Liver (tissue), 8 donors: ENCODE measurements at regions not wholly inside any gene's neighbourhood (a gene's known extent, or its start where the extent isn't known, plus 50 kb on each side); places are given as distances from the start of the nearest gene placed in this dataset.

Experiments used
- DNase-seq: peaks from one replicate; pipeline ENCODE4 v3.0.0-alpha.2; 2017; ENCODE audit warnings: low spot score
- H3K27ac ChIP-seq, 2 donors: one replicate each; pipeline ENCODE4 v1.7.0; 2013; ENCODE audit warnings: inconsistent platforms in 2 of 2, low read length in 2 of 2, control low read depth in 1 of 2, low read depth in 1 of 2, mild to moderate bottlenecking in 1 of 2
- H3K27me3 ChIP-seq, 4 donors: one replicate each; pipeline versions ENCODE4 v1.6.1 to v1.7.0; 2013; ENCODE audit warnings: low read length in 3 of 4, inconsistent platforms in 1 of 4, mild to moderate bottlenecking in 1 of 4, moderate library complexity in 1 of 4; ENCODE audit not compliant: control insufficient read depth in 4 of 4, insufficient read depth in 4 of 4
- H3K36me3 ChIP-seq, 4 donors: one replicate each; pipeline versions ENCODE4 v1.6.1 to v1.7.0; 2013; ENCODE audit warnings: low read length in 3 of 4, mild to moderate bottlenecking in 3 of 4, low read depth in 1 of 4, moderate library complexity in 1 of 4; ENCODE audit not compliant: control insufficient read depth in 4 of 4, insufficient read depth in 3 of 4
- H3K4me1 ChIP-seq, 4 donors: one replicate each; pipeline versions ENCODE4 v1.6.1 to v1.7.0; 2013; ENCODE audit warnings: low read length in 3 of 4, mild to moderate bottlenecking in 3 of 4, moderate library complexity in 1 of 4; ENCODE audit not compliant: control insufficient read depth in 4 of 4, insufficient read depth in 4 of 4
- H3K4me3 ChIP-seq, 3 donors: one replicate each; pipeline versions ENCODE4 v1.6.1 to v1.7.0; 2013; ENCODE audit warnings: low read length in 3 of 3, control low read depth in 1 of 3, low read depth in 1 of 3, mild to moderate bottlenecking in 1 of 3
- H3K9ac ChIP-seq, 2 donors: one replicate each; pipeline ENCODE4 v1.7.0; 2013; ENCODE audit warnings: low read length in 2 of 2, mild to moderate bottlenecking in 2 of 2, moderate library complexity in 2 of 2, control low read depth in 1 of 2, low read depth in 1 of 2
- H3K9me3 ChIP-seq, 4 donors: one replicate each; pipeline versions ENCODE4 v1.6.1 to v1.7.0; 2013; ENCODE audit warnings: low read length in 3 of 4; ENCODE audit not compliant: control insufficient read depth in 4 of 4
- EGR1 ChIP-seq, 2 donors: IDR thresholded peaks; 2 replicates each; pipeline ENCODE4 v1.6.1; 2016 to 2018; ENCODE audit warnings: antibody characterized with exemption in 2 of 2, low read depth in 2 of 2
- FOXA1 ChIP-seq: IDR thresholded peaks from 2 replicates; pipeline ENCODE4 v1.6.1; 2016; ENCODE audit warnings: antibody characterized with exemption
- FOXA2 ChIP-seq: IDR thresholded peaks from 2 replicates; pipeline ENCODE4 v1.6.1; 2016; ENCODE audit warnings: antibody characterized with exemption
- GABPA ChIP-seq, 2 donors: IDR thresholded peaks in 1 of 2; conservative IDR thresholded peaks in 1 of 2; 2 replicates each; pipeline ENCODE4 v1.6.1; 2016; ENCODE audit warnings: antibody characterized with exemption in 2 of 2, mild to moderate bottlenecking in 1 of 2, moderate library complexity in 1 of 2
- HNF4A ChIP-seq, 2 donors: conservative IDR thresholded peaks; 2 replicates each; pipeline ENCODE4 v1.6.1; 2016; ENCODE audit warnings: antibody characterized with exemption in 2 of 2, mild to moderate bottlenecking in 2 of 2
- HNF4G ChIP-seq: IDR thresholded peaks from 2 replicates; pipeline ENCODE4 v1.6.1; 2016; ENCODE audit warnings: antibody characterized with exemption
- JUND ChIP-seq, 2 donors: IDR thresholded peaks; 2 replicates each; pipeline ENCODE4 v1.6.1; 2016; ENCODE audit warnings: antibody characterized with exemption in 2 of 2
- NR2F2 ChIP-seq: IDR thresholded peaks from 2 replicates; pipeline ENCODE4 v1.6.1; 2016; ENCODE audit warnings: antibody characterized with exemption
- RAD21 ChIP-seq, 2 donors: IDR thresholded peaks; 2 replicates each; pipeline ENCODE4 v1.6.1; 2016; ENCODE audit warnings: antibody characterized with exemption in 2 of 2, mild to moderate bottlenecking in 2 of 2
- RXRA ChIP-seq, 2 donors: IDR thresholded peaks; 2 replicates each; pipeline ENCODE4 v1.6.1; 2017 to 2018; ENCODE audit warnings: antibody characterized with exemption in 2 of 2, mild to moderate bottlenecking in 1 of 2
- SP1 ChIP-seq: IDR thresholded peaks from 2 replicates; pipeline ENCODE4 v1.6.1; 2018; ENCODE audit warnings: antibody characterized with exemption, mild to moderate bottlenecking
- TAF1 ChIP-seq: conservative IDR thresholded peaks from 2 replicates; pipeline ENCODE4 v1.6.1; 2016; ENCODE audit warnings: antibody characterized with exemption, mild to moderate bottlenecking
- YY1 ChIP-seq: IDR thresholded peaks from 2 replicates; pipeline ENCODE4 v1.6.1; 2016; ENCODE audit warnings: antibody characterized with exemption, mild to moderate bottlenecking
- WGBS: extraction: QIAGEN DNeasy Blood & Tissue Kit; methylation state at CpG from one replicate; pipeline ENCODE4 v1.1.7; 2013; 5-methylcytosine and 5-hydroxymethylcytosine counted together
- TF ChIP-seq, protein P1 (sequence below): IDR thresholded peaks from 2 replicates; pipeline ENCODE4 v1.6.1; 2016; ENCODE audit warnings: antibody characterized with exemption, mild to moderate bottlenecking
- TF ChIP-seq, protein P2 (sequence below): IDR thresholded peaks from 2 replicates; pipeline ENCODE4 v1.6.1; 2016; ENCODE audit warnings: antibody characterized with exemption
- TF ChIP-seq, protein P3 (sequence below): IDR thresholded peaks from 2 replicates; pipeline ENCODE4 v1.6.1; 2016; ENCODE audit warnings: antibody characterized with exemption
- TF ChIP-seq, protein P4 (sequence below): IDR thresholded peaks from 2 replicates; pipeline ENCODE4 v1.6.1; 2016; ENCODE audit warnings: antibody characterized with exemption
- TF ChIP-seq, protein P5 (sequence below): fragments of 150-350 bp; IDR thresholded peaks from 2 replicates; pipeline ENCODE4 v1.5.1; 2017; ENCODE audit warnings: improper control_type of control experiment, low read depth, low read length; ENCODE audit not compliant: missing input control
- donor health status: healthy.
- donor health status: healthy.
- donor health status: healthy.
- donor health status: healthy.
- donor health status: healthy.

DNA sequence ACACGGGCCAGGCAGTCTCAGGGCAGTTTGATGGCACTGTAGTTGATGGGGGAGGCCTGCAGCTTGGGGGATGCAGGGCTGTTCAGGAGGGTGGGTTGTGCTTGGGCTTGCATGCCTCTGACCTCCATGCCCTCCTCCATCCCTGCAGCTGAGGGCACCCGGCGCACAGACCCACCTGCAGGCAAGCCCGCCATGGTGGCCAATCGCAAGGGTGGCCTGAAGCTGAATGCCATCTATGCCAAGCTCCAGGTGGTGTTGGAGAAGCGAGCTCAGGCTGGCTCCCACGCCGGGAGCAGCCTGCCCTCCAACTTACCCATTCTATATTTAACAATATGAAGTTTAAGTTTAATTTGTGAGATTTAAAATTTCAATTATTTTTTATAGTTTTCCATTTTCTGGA lies 228.7 kb upstream of the DPH6 start:
- Histone ChIP-seq H3K4me1 (peaks cover 0 to 8% (median 2%) of the 10 kb centered on the region in 4 donors), H3K36me3 (no peaks in the 10 kb centered on the region), H3K27me3 (no peaks in the 10 kb centered on the region), H3K4me3 (no peak overlapping the region), H3K9me3 (no peaks in the 10 kb centered on the region), H3K9ac (no peak overlapping the region), H3K27ac (no peak overlapping the region)
- no peak for DNase-seq
- 93% methylated on average over 8 of the region's 8 CpGs for WGBS
- TF ChIP-seq, protein P1, sequence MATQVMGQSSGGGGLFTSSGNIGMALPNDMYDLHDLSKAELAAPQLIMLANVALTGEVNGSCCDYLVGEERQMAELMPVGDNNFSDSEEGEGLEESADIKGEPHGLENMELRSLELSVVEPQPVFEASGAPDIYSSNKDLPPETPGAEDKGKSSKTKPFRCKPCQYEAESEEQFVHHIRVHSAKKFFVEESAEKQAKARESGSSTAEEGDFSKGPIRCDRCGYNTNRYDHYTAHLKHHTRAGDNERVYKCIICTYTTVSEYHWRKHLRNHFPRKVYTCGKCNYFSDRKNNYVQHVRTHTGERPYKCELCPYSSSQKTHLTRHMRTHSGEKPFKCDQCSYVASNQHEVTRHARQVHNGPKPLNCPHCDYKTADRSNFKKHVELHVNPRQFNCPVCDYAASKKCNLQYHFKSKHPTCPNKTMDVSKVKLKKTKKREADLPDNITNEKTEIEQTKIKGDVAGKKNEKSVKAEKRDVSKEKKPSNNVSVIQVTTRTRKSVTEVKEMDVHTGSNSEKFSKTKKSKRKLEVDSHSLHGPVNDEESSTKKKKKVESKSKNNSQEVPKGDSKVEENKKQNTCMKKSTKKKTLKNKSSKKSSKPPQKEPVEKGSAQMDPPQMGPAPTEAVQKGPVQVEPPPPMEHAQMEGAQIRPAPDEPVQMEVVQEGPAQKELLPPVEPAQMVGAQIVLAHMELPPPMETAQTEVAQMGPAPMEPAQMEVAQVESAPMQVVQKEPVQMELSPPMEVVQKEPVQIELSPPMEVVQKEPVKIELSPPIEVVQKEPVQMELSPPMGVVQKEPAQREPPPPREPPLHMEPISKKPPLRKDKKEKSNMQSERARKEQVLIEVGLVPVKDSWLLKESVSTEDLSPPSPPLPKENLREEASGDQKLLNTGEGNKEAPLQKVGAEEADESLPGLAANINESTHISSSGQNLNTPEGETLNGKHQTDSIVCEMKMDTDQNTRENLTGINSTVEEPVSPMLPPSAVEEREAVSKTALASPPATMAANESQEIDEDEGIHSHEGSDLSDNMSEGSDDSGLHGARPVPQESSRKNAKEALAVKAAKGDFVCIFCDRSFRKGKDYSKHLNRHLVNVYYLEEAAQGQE = no peak
- TF ChIP-seq, protein P2, sequence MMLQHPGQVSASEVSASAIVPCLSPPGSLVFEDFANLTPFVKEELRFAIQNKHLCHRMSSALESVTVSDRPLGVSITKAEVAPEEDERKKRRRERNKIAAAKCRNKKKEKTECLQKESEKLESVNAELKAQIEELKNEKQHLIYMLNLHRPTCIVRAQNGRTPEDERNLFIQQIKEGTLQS = no peak
- no peak for TF ChIP-seq YY1
- TF ChIP-seq, protein P3, sequence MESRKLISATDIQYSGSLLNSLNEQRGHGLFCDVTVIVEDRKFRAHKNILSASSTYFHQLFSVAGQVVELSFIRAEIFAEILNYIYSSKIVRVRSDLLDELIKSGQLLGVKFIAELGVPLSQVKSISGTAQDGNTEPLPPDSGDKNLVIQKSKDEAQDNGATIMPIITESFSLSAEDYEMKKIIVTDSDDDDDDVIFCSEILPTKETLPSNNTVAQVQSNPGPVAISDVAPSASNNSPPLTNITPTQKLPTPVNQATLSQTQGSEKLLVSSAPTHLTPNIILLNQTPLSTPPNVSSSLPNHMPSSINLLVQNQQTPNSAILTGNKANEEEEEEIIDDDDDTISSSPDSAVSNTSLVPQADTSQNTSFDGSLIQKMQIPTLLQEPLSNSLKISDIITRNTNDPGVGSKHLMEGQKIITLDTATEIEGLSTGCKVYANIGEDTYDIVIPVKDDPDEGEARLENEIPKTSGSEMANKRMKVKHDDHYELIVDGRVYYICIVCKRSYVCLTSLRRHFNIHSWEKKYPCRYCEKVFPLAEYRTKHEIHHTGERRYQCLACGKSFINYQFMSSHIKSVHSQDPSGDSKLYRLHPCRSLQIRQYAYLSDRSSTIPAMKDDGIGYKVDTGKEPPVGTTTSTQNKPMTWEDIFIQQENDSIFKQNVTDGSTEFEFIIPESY = no peak
- TF ChIP-seq HNF4G = no peak
- TF ChIP-seq RXRA (IDR thresholded peaks at IDR 0.05) = no peak
- no peak for TF ChIP-seq FOXA2
- no peak for TF ChIP-seq EGR1 (IDR thresholded peaks at IDR 0.05; ENCODE audit: low read depth in 2 of 2)
- no peak for TF ChIP-seq SP1
- TF ChIP-seq HNF4A (conservative IDR thresholded peaks at IDR 0.05) = no peak
- no peak for TF ChIP-seq TAF1
- no peak for TF ChIP-seq GABPA (IDR thresholded peaks at IDR 0.05 in 1 of 2, conservative IDR thresholded peaks at IDR 0.05 in 1 of 2)
- TF ChIP-seq RAD21 (IDR thresholded peaks at IDR 0.05) = no peak
- no peak for TF ChIP-seq FOXA1
- TF ChIP-seq, protein P4, sequence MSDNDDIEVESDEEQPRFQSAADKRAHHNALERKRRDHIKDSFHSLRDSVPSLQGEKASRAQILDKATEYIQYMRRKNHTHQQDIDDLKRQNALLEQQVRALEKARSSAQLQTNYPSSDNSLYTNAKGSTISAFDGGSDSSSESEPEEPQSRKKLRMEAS = no peak
- TF ChIP-seq, protein P5, sequence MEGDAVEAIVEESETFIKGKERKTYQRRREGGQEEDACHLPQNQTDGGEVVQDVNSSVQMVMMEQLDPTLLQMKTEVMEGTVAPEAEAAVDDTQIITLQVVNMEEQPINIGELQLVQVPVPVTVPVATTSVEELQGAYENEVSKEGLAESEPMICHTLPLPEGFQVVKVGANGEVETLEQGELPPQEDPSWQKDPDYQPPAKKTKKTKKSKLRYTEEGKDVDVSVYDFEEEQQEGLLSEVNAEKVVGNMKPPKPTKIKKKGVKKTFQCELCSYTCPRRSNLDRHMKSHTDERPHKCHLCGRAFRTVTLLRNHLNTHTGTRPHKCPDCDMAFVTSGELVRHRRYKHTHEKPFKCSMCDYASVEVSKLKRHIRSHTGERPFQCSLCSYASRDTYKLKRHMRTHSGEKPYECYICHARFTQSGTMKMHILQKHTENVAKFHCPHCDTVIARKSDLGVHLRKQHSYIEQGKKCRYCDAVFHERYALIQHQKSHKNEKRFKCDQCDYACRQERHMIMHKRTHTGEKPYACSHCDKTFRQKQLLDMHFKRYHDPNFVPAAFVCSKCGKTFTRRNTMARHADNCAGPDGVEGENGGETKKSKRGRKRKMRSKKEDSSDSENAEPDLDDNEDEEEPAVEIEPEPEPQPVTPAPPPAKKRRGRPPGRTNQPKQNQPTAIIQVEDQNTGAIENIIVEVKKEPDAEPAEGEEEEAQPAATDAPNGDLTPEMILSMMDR = no peak
- no peak for TF ChIP-seq NR2F2
- TF ChIP-seq JUND (IDR thresholded peaks at IDR 0.05) = no peak

DNA sequence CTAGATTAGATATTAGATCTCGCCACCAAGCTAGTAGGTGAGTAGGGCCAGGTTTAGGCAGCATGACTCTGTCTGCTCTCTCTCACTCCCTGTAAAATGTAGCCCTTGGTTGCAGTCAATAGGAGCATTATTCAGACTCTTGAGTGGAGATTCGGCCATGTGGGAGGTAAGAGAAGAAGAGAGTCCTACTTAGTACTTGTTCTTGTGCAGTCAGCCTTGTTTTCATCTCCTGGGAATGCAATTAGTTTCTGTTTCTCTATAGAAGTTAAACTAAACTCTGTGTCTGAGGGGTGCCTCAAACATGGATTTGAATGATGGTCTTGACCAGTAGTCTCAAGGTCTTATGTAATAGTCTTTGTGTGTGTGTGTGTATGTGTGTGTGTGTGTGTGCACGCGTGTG lies 229.5 kb upstream of the DPH6 start:
- TF ChIP-seq FOXA2 (no peak), NR2F2 (no peak), YY1 (no peak), HNF4G (no peak), JUND (IDR thresholded peaks at IDR 0.05) (no peak), HNF4A (conservative IDR thresholded peaks at IDR 0.05) (no peak), EGR1 (IDR thresholded peaks at IDR 0.05; ENCODE audit: low read depth in 2 of 2) (no peak), TAF1 (no peak), RXRA (IDR thresholded peaks at IDR 0.05) (no peak)
- TF ChIP-seq, protein P5 = no peak
- TF ChIP-seq, protein P4 = no peak
- TF ChIP-seq, protein P3 = no peak
- Histone ChIP-seq H3K9ac (no peak overlapping the region), H3K36me3 (no peaks in the 10 kb centered on the region), H3K27ac (no peak overlapping the region), H3K27me3 (no peaks in the 10 kb centered on the region), H3K4me1 (peaks cover 0 to 8% (median 2%) of the 10 kb centered on the region in 4 donors), H3K4me3 (no peak overlapping the region), H3K9me3 (no peaks in the 10 kb centered on the region)
- 96% methylated on average over 4 of the region's 4 CpGs for WGBS
- no peak for DNase-seq
